HEK293 (cell line): ENCODE measurements at regions not wholly inside any gene's neighbourhood (a gene's known extent, or its start where the extent isn't known, plus 50 kb on each side); places are given as distances from the start of the nearest gene placed in this dataset.

ENCODE experiments used
- CTCF ChIA-PET: fragments of 350-600 bp; formaldehyde crosslinking; extraction: SDS; loops from one replicate; lab custom pipeline; 2021; ENCODE audit warnings: antibody characterized with exemption; lab: Yijun Ruan, JAX
- POLR2A ChIA-PET: fragments of 300-600 bp; formaldehyde crosslinking; extraction: SDS; loops from one replicate; lab custom pipeline; 2020; ENCODE audit warnings: antibody characterized with exemption, inconsistent platforms; lab: Yijun Ruan, JAX
- H3K27ac ChIP-seq: fragments of 200-500 bp; sonication (Bioruptor generic); 2 replicates; pipeline ENCODE4 v1.5.1; 2014; ENCODE audit warnings: low read depth, low read length, control low read depth, inconsistent platforms; ENCODE audit errors: extremely low read depth
- H3K36me3 ChIP-seq, 2 experiments: fragments of 200-500 bp in 1 of 2; sonication (Bioruptor generic) in 1 of 2; 1 replicate in 1 of 2; 2 replicates in 1 of 2; pipeline ENCODE4 v1.5.1; 2014 to 2017; ENCODE audit warnings: inconsistent platforms in 2 of 2, low read length in 2 of 2; ENCODE audit not compliant: control insufficient read depth in 2 of 2, insufficient read depth in 1 of 2
- H3K4me1 ChIP-seq: fragments of 200-500 bp; sonication (Bioruptor generic); 2 replicates; pipeline ENCODE4 v1.5.1; 2014; ENCODE audit warnings: mild to moderate bottlenecking, low read length, inconsistent platforms; ENCODE audit not compliant: control insufficient read depth, insufficient read depth
- H3K4me3 ChIP-seq: 2 replicates; pipeline ENCODE4 v1.5.1; 2011; ENCODE audit warnings: low read depth, mild to moderate bottlenecking, control low read depth, low read length, moderate library complexity
- H3K9me3 ChIP-seq: fragments of 200-500 bp; sonication (Bioruptor generic); 2 replicates; pipeline ENCODE4 v1.5.1; 2014; ENCODE audit warnings: low read depth, low read length, inconsistent platforms; ENCODE audit not compliant: control insufficient read depth, insufficient read depth
- EGR2 ChIP-seq: fragments of 450-650 bp; formaldehyde crosslinking; IDR thresholded peaks from 2 replicates; pipeline ENCODE4 v1.5.1; 2016; ENCODE audit warnings: low read depth, missing biosample characterization, missing genetic modification characterization
- GLIS1 ChIP-seq: fragments of 450-650 bp; formaldehyde crosslinking; IDR thresholded peaks from 2 replicates; pipeline ENCODE4 v1.5.1; 2016; ENCODE audit warnings: missing biosample characterization, missing genetic modification characterization
- SALL2 ChIP-seq: fragments of 450-650 bp; formaldehyde crosslinking; IDR thresholded peaks from 2 replicates; pipeline ENCODE4 v1.5.0; 2017; ENCODE audit warnings: missing biosample characterization, mild to moderate bottlenecking, missing genetic modification characterization, borderline replicate concordance
- SCRT1 ChIP-seq: fragments of 450-650 bp; formaldehyde crosslinking; IDR thresholded peaks from 2 replicates; pipeline ENCODE4 v1.5.1; 2016; ENCODE audit warnings: missing biosample characterization, missing genetic modification characterization, borderline replicate concordance
- SCRT2 ChIP-seq: fragments of 450-650 bp; formaldehyde crosslinking; IDR thresholded peaks from 2 replicates; pipeline ENCODE4 v1.5.1; 2016; ENCODE audit warnings: missing biosample characterization, missing genetic modification characterization
- WT1 ChIP-seq: fragments of 450-650 bp; formaldehyde crosslinking; IDR thresholded peaks from 2 replicates; pipeline ENCODE4 v1.5.1; 2016; ENCODE audit warnings: missing biosample characterization, missing genetic modification characterization
- ZBTB20 ChIP-seq: fragments of 450-650 bp; formaldehyde crosslinking; IDR thresholded peaks from 2 replicates; pipeline ENCODE4 v1.5.1; 2016; ENCODE audit warnings: missing biosample characterization, missing genetic modification characterization
- ZEB2 ChIP-seq: fragments of 450-650 bp; formaldehyde crosslinking; IDR thresholded peaks from 2 replicates; pipeline ENCODE4 v1.5.1; 2016; ENCODE audit warnings: missing biosample characterization, missing genetic modification characterization
- ZFHX2 ChIP-seq: fragments of 450-650 bp; formaldehyde crosslinking; conservative IDR thresholded peaks from 2 replicates; pipeline ENCODE4 v1.5.1; 2016; ENCODE audit warnings: missing biosample characterization, missing genetic modification characterization
- ZNF138 ChIP-seq: fragments of 450-650 bp; formaldehyde crosslinking; IDR thresholded peaks from 2 replicates; pipeline ENCODE4 v1.5.1; 2016; ENCODE audit warnings: missing biosample characterization, missing genetic modification characterization, borderline replicate concordance
- ZNF169 ChIP-seq: fragments of 450-650 bp; formaldehyde crosslinking; IDR thresholded peaks from 2 replicates; pipeline ENCODE4 v1.5.1; 2016; ENCODE audit warnings: missing biosample characterization, missing genetic modification characterization
- ZNF18 ChIP-seq: fragments of 450-650 bp; formaldehyde crosslinking; IDR thresholded peaks from 2 replicates; pipeline ENCODE4 v1.5.1; 2016; ENCODE audit warnings: missing biosample characterization, missing genetic modification characterization
- ZNF19 ChIP-seq: fragments of 450-650 bp; formaldehyde crosslinking; IDR thresholded peaks from 2 replicates; pipeline ENCODE4; 2016; ENCODE audit warnings: missing biosample characterization, missing genetic modification characterization, low read depth
- ZNF211 ChIP-seq: fragments of 450-650 bp; formaldehyde crosslinking; IDR thresholded peaks from 2 replicates; pipeline ENCODE4 v1.5.1; 2016; ENCODE audit warnings: low read depth, missing biosample characterization, missing genetic modification characterization
- ZNF214 ChIP-seq: fragments of 450-650 bp; formaldehyde crosslinking; IDR thresholded peaks from 2 replicates; pipeline ENCODE4 v1.5.1; 2017; ENCODE audit warnings: missing biosample characterization, mild to moderate bottlenecking, missing genetic modification characterization, borderline replicate concordance
- ZNF23 ChIP-seq: fragments of 450-650 bp; formaldehyde crosslinking; IDR thresholded peaks from 2 replicates; pipeline ENCODE4 v1.5.1; 2016; ENCODE audit warnings: missing biosample characterization, missing genetic modification characterization, borderline replicate concordance
- ZNF341 ChIP-seq: fragments of 450-650 bp; formaldehyde crosslinking; IDR thresholded peaks from 2 replicates; pipeline ENCODE4; 2016; ENCODE audit warnings: low read depth, missing biosample characterization, missing genetic modification characterization
- ZNF354C ChIP-seq: fragments of 450-650 bp; formaldehyde crosslinking; IDR thresholded peaks from 2 replicates; pipeline ENCODE4 v1.5.1; 2016; ENCODE audit warnings: missing biosample characterization, missing genetic modification characterization, low read depth, borderline replicate concordance
- ZNF501 ChIP-seq: fragments of 450-650 bp; formaldehyde crosslinking; IDR thresholded peaks from 2 replicates; pipeline ENCODE4 v1.5.1; 2016; ENCODE audit warnings: missing biosample characterization, missing genetic modification characterization
- ZNF518A ChIP-seq: fragments of 450-650 bp; formaldehyde crosslinking; conservative IDR thresholded peaks from 2 replicates; pipeline ENCODE4 v1.5.1; 2016; ENCODE audit warnings: low read depth, missing biosample characterization, missing genetic modification characterization
- ZNF548 ChIP-seq: fragments of 450-650 bp; formaldehyde crosslinking; IDR thresholded peaks from 2 replicates; pipeline ENCODE4 v1.5.1; 2016; ENCODE audit warnings: missing biosample characterization, missing genetic modification characterization
- ZNF560 ChIP-seq: fragments of 450-650 bp; formaldehyde crosslinking; IDR thresholded peaks from 2 replicates; pipeline ENCODE4 v1.5.1; 2017; ENCODE audit warnings: missing biosample characterization, missing genetic modification characterization, borderline replicate concordance
- ZNF621 ChIP-seq: fragments of 450-650 bp; formaldehyde crosslinking; IDR thresholded peaks from 2 replicates; pipeline ENCODE4 v1.5.1; 2017; ENCODE audit warnings: missing biosample characterization, missing genetic modification characterization
- ZNF626 ChIP-seq: fragments of 450-650 bp; sonication (Bioruptor Pico); formaldehyde crosslinking; IDR thresholded peaks from 2 replicates; pipeline ENCODE4 v1.5.1; 2018; ENCODE audit warnings: missing biosample characterization, missing genetic modification characterization, inconsistent platforms
- ZNF791 ChIP-seq: fragments of 450-650 bp; formaldehyde crosslinking; IDR thresholded peaks from 2 replicates; pipeline ENCODE4 v1.5.1; 2016; ENCODE audit warnings: missing biosample characterization, missing genetic modification characterization
- ZNF837 ChIP-seq: fragments of 450-650 bp; formaldehyde crosslinking; IDR thresholded peaks from 2 replicates; pipeline ENCODE4 v1.5.1; 2016; ENCODE audit warnings: missing biosample characterization, missing genetic modification characterization
- ZNF843 ChIP-seq: fragments of 450-650 bp; formaldehyde crosslinking; IDR thresholded peaks from 2 replicates; pipeline ENCODE4 v1.5.1; 2016; ENCODE audit warnings: missing biosample characterization, missing genetic modification characterization

DNA sequence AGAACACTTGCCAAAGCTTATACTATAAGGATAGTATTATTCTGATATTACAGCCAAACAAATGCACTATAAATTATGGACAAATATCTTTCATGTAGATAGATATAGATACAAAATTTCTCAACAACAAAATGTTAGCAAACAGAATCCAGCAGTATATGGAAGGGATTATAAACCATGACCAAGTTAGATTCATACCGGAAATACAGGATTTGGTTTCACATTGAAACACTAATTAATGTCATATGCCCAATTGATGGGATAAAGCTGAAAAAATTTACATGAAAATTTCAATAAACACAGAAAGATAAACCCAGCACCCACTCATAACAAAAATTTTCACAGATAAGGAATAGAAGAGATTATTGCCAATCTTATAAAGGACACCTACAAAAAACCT lies 770.3 kb upstream of the SLC35B3 start:
- H3K9me3 ChIP-seq = no peaks in the 10 kb centered on the region
- no peak overlapping the region for H3K4me3 ChIP-seq
- H3K27ac ChIP-seq = no peak overlapping the region
- ChIA-PET CTCF (no interaction called here), POLR2A (interaction anchor here (0.5 kb wide), 1 partner anchor 198 kb away, joined by 3 read pairs; no protein-coding TSS in a partner anchor)
- H3K36me3 ChIP-seq = no peaks in the 10 kb centered on the region
- TF ChIP-seq ZNF791 (tag by site-specific recombination) = no peak
- no peak for TF ChIP-seq ZBTB20 (tag by site-specific recombination)
- no peak for TF ChIP-seq ZNF626 (tag by site-specific recombination)
- no peak for TF ChIP-seq SCRT1 (tag by site-specific recombination)
- TF ChIP-seq SCRT2 (tag by site-specific recombination) = no peak
- TF ChIP-seq ZFHX2 (tag by site-specific recombination) = no peak
- TF ChIP-seq ZNF548 (tag by site-specific recombination) = no peak
- no peak for TF ChIP-seq ZNF501 (tag by site-specific recombination)
- TF ChIP-seq ZNF23 = no peak
- TF ChIP-seq ZNF138 (tag by site-specific recombination) = no peak
- no peak for TF ChIP-seq ZNF518A (tag by site-specific recombination)
- TF ChIP-seq ZEB2 (tag by site-specific recombination) = no peak
- TF ChIP-seq SALL2 (tag by site-specific recombination) = no peak
- TF ChIP-seq ZNF560 (tag by site-specific recombination) = no peak
- no peak for TF ChIP-seq ZNF843 (tag by site-specific recombination)
- TF ChIP-seq WT1 (tag by site-specific recombination) = no peak
- TF ChIP-seq ZNF837 = no peak
- TF ChIP-seq ZNF354C = no peak
- no peaks in the 10 kb centered on the region for H3K4me1 ChIP-seq

GRCh38 chr6:9204171-9204570 lies 768.8 kb upstream of the SLC35B3 start:
- Histone ChIP-seq H3K4me1 (no peaks in the 10 kb centered on the region), H3K27ac (no peak overlapping the region), H3K4me3 (no peak overlapping the region)
- CTCF ChIA-PET = interaction anchor here (0.6 to 1.2 kb wide), 2 partner anchors 17 to 95 kb away, joined by 3 read pairs; no protein-coding TSS in a partner anchor
- POLR2A ChIA-PET = no interaction called here
- no peak for TF ChIP-seq ZNF214 (tag by site-specific recombination)
- no peak for TF ChIP-seq ZNF19 (tag by site-specific recombination)
- no peak for TF ChIP-seq ZNF621
- TF ChIP-seq ZNF341 (tag by site-specific recombination) = no peak
- TF ChIP-seq EGR2 (tag by site-specific recombination) = no peak
- TF ChIP-seq ZNF18 (tag by site-specific recombination) = no peak
- TF ChIP-seq ZNF211 = no peak
- TF ChIP-seq GLIS1 (tag by site-specific recombination) = no peak
- TF ChIP-seq ZNF169 (tag by site-specific recombination) = no peak
- TF ChIP-seq, all 188 proteins: peak for 0
- Histone ChIP-seq H3K36me3 (no peaks in the 10 kb centered on the region), H3K9me3 (no peaks in the 10 kb centered on the region)
